ENCODE measurements at regions not wholly inside any gene's neighbourhood (a gene's known extent, or its start where the extent isn't known, plus 50 kb on each side); places are given as distances from the start of the nearest gene placed in this dataset.

- H4K20me1 ChIP-seq = no peaks in the 10 kb centered on the region; a peak in 1 of 22 replicates
- H3K9me3 ChIP-seq (replicated peaks in 1 of 11) = peaks cover 0 to under 1% (median 0%) of the 10 kb centered on the region in 11 experiments; a peak in 1 of 22 replicates
- no peak for TF ChIP-seq Cebpa-rat (IDR thresholded peaks at IDR 0.05)
- peaks cover 0 to 7% (median 0%) of the 10 kb centered on the region in 10 experiments; a peak in 4 of 20 replicates for H3K4me1 ChIP-seq
- no peak overlapping the region for H3K9ac ChIP-seq
- H3K27me3 ChIP-seq = no peaks in the 10 kb centered on the region
- H3K4me2 ChIP-seq = no peak overlapping the region
- no peak overlapping the region for H3K4me3 ChIP-seq
- peaks cover 0 to 8% (median 0%) of the 10 kb centered on the region in 11 experiments; a peak in 1 of 22 replicates for H3K36me3 ChIP-seq
- no peak overlapping the region for H3K27ac ChIP-seq
These were observed 50.9 kb downstream of the DISP1 start for GRCh38 chr1:222865718-222866117.

DNA sequence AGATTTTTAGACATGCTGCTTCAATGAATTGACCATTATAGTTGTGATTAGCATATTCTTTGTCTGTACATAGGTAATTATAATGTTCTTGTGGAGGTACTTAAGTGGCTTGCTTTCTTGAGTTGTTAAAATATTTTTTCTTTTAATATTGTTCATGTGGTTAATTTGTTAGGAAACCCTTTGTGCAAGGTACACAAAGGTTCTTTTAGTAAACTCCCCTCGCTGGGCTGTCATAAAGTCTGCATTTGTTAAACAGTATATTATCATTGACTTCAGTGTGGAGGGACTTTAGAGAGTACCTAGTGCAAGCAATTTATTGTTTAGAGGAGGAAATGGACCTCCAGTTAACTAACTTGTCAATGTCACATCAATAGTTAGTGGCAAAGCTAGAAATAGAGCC is 52.5 kb downstream of the DISP1 start:
- Histone ChIP-seq H3K4me2 (no peak overlapping the region), H3K27ac (no peak overlapping the region), H3K36me3 (peaks cover 0 to 7% (median 0%) of the 10 kb centered on the region in 11 experiments; a peak in 1 of 22 replicates), H3K4me1 (no peaks in the 10 kb centered on the region), H4K20me1 (no peaks in the 10 kb centered on the region; a peak in 1 of 22 replicates), H3K9me3 (replicated peaks in 1 of 11) (peaks cover 0 to 3% (median 0%) of the 10 kb centered on the region in 11 experiments; a peak in 1 of 22 replicates), H3K4me3 (no peak overlapping the region), H3K9ac (no peak overlapping the region), H3K27me3 (no peaks in the 10 kb centered on the region)
- no peak for TF ChIP-seq Cebpa-rat (IDR thresholded peaks at IDR 0.05)

DNA sequence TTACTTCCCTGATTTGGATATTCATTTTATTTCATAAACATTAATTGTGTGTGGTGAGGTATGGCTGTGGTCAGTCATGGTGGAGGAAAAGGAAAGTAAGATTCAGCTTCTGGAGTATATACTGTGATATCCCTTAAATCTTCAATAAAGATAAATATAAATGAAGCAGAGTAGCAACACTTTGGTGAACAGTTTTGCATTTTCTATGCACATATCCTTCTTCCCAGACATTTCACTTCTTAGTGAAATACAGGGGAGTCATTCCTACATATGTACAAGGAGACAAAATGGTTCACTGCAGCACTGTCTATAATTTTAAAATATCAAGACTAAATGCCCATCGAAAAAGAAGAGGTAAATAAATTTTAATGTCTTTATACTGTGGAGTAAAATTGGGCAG is 61.3 kb downstream of the DISP1 start:
- peaks cover 0 to 10% (median 0%) of the 10 kb centered on the region in 11 experiments; a peak in 4 of 22 replicates for H3K36me3 ChIP-seq
- H3K27ac ChIP-seq = no peak overlapping the region
- H3K9ac ChIP-seq = no peak overlapping the region
- H3K4me1 ChIP-seq = peaks cover 4 to 17% (median 13%) of the 10 kb centered on the region in 10 experiments; a peak in 18 of 20 replicates
- H3K4me3 ChIP-seq = no peak overlapping the region
- no peaks in the 10 kb centered on the region for H3K27me3 ChIP-seq
- no peaks in the 10 kb centered on the region; a peak in 1 of 22 replicates for H4K20me1 ChIP-seq
- H3K9me3 ChIP-seq (replicated peaks in 1 of 11) = peaks cover 0 to 18% (median 10%) of the 10 kb centered on the region in 11 experiments; a peak in 10 of 22 replicates
- no peak overlapping the region for H3K4me2 ChIP-seq
- no peak for TF ChIP-seq Cebpa-rat (IDR thresholded peaks at IDR 0.05)

DNA sequence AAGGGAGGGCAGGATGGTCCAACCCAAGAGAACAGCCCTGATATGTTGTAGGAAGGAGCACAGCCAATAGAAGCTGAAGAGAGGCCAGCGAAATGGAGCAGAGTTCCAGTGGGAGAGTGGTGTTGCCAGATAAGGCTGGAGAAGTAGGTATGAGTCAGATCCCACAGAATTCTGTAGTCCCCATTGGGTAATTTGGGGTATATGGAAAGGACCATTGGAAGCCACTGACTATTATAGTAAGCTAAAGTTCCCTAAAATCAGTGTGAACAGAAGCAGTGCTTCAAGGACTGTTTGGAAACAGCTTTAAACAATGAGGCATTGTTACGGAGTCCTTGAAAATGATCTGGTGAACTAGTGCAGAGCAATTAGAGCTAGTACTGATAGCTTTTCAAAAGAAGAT is 63.0 kb downstream of the DISP1 start:
- Histone ChIP-seq H3K9ac (no peak overlapping the region), H3K27me3 (no peaks in the 10 kb centered on the region)

GRCh38 chr1:222880587-222880986 is 65.7 kb downstream of the DISP1 start:
- Histone ChIP-seq H3K36me3 (peaks cover 0 to 10% (median 0%) of the 10 kb centered on the region in 11 experiments; a peak in 4 of 22 replicates), H3K4me3 (no peak overlapping the region), H4K20me1 (no peaks in the 10 kb centered on the region; a peak in 1 of 22 replicates), H3K9me3 (replicated peaks in 1 of 11) (peaks cover 0 to 21% (median 9%) of the 10 kb centered on the region in 11 experiments; a peak in 8 of 22 replicates), H3K4me1 (peaks cover 0 to 7% (median 6%) of the 10 kb centered on the region in 10 experiments; a peak in 9 of 20 replicates), H3K4me2 (peak overlapping the region in 7 of 11 experiments; percentile 10 to 29 (median 16); a peak in 7 of 22 replicates), H3K9ac (no peak overlapping the region), H3K27ac (no peak overlapping the region), H3K27me3 (no peaks in the 10 kb centered on the region)
- no peak for TF ChIP-seq Cebpa-rat (IDR thresholded peaks at IDR 0.05)

More for the DNA sequence above, 63.0 kb downstream of the DISP1 start:
- H3K36me3 ChIP-seq = peaks cover 0 to 10% (median 0%) of the 10 kb centered on the region in 11 experiments; a peak in 4 of 22 replicates
- H3K9me3 ChIP-seq (replicated peaks in 1 of 11) = peaks cover 0 to 21% (median 10%) of the 10 kb centered on the region in 11 experiments; a peak in 10 of 22 replicates
- H3K4me2 ChIP-seq = no peak overlapping the region
- H3K4me3 ChIP-seq = no peak overlapping the region
- H3K27ac ChIP-seq = no peak overlapping the region
- TF ChIP-seq Cebpa-rat (IDR thresholded peaks at IDR 0.05) = no peak
- H3K4me1 ChIP-seq = peaks cover 4 to 17% (median 13%) of the 10 kb centered on the region in 10 experiments; a peak in 18 of 20 replicates
- H4K20me1 ChIP-seq = no peaks in the 10 kb centered on the region; a peak in 1 of 22 replicates

GRCh38 chr1:222886194-222886854 is 71.5 kb downstream of the DISP1 start:
- H4K20me1 ChIP-seq = no peaks in the 10 kb centered on the region
- TF ChIP-seq Cebpa-rat (IDR thresholded peaks at IDR 0.05) = no peak
- peaks cover 0 to 2% (median 0%) of the 10 kb centered on the region in 11 experiments; a peak in 4 of 22 replicates for H3K9me3 ChIP-seq (replicated peaks in 1 of 11)
- H3K27ac ChIP-seq = no peak overlapping the region
- H3K27me3 ChIP-seq = no peaks in the 10 kb centered on the region
- peaks cover 0 to 4% (median 0%) of the 10 kb centered on the region in 11 experiments; a peak in 2 of 22 replicates for H3K36me3 ChIP-seq
- no peak overlapping the region for H3K4me3 ChIP-seq
- no peak overlapping the region for H3K9ac ChIP-seq
- no peak overlapping the region for H3K4me2 ChIP-seq
- H3K4me1 ChIP-seq = peaks cover 0 to 7% (median 0%) of the 10 kb centered on the region in 10 experiments; a peak in 3 of 20 replicates

- Histone ChIP-seq H3K36me3 (peaks cover 0 to 4% (median 0%) of the 10 kb centered on the region in 11 experiments; a peak in 1 of 22 replicates), H3K4me2 (no peak overlapping the region), H3K9me3 (replicated peaks in 1 of 11) (no peaks in the 10 kb centered on the region), H3K4me3 (no peak overlapping the region), H3K27ac (no peak overlapping the region), H4K20me1 (no peaks in the 10 kb centered on the region), H3K27me3 (no peaks in the 10 kb centered on the region), H3K4me1 (peaks cover 0 to 7% (median 0%) of the 10 kb centered on the region in 10 experiments; a peak in 3 of 20 replicates), H3K9ac (no peak overlapping the region)
- no peak for TF ChIP-seq Cebpa-rat (IDR thresholded peaks at IDR 0.05)
These were observed 72.1 kb downstream of the DISP1 start for GRCh38 chr1:222886878-222887351.

DNA sequence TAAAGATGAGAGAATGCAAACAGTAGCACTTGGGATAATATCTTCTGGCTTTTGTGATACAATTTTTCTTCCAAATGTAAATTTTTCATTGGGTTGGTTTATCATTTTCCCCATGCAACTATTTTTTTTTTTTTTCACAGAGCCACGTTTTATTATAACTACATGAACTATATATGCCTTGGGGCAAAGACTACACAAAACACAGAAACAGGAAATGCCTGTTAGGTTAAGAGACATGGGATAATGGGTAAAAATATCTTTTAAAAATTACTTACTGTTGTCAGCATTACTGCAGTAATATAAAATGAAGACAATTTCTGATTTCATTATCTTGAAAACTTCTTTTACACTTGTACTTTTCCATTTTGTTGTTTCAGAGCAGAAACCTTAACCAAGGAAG is 74.6 kb downstream of the DISP1 start:
- Histone ChIP-seq H4K20me1 (no peaks in the 10 kb centered on the region), H3K27me3 (no peaks in the 10 kb centered on the region), H3K27ac (no peak overlapping the region), H3K9me3 (replicated peaks in 1 of 11) (peaks cover 13 to 17% (median 14%) of the 10 kb centered on the region in 11 experiments), H3K36me3 (peaks cover 0 to 18% (median 12%) of the 10 kb centered on the region in 11 experiments; a peak in 17 of 22 replicates), H3K4me3 (no peak overlapping the region), H3K9ac (no peak overlapping the region), H3K4me1 (peaks cover 0 to 7% (median 0%) of the 10 kb centered on the region in 10 experiments; a peak in 3 of 20 replicates), H3K4me2 (no peak overlapping the region)
- no peak for TF ChIP-seq Cebpa-rat (IDR thresholded peaks at IDR 0.05)

DNA sequence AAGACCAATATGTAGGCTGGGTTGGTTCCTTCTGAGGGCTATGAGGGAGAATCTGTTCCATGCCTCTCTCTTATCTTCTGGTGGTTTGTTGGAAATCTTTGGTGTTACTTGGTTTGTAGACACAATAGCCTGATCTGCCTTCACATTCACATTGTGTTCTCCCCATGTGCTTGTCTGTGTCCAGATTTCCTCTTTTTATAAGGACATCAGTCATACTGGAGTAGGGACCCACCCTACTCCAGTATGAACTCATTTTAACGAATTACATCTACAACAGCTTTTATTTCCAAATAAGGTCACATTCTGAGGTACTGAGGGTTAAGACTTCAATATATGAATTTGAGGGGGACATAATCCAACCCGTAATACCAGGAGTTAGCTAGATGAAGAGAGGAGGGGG is 75.9 kb downstream of the DISP1 start:
- H3K4me3 ChIP-seq = no peak overlapping the region
- no peak overlapping the region for H3K9ac ChIP-seq
- no peaks in the 10 kb centered on the region for H3K27me3 ChIP-seq
- H4K20me1 ChIP-seq = no peaks in the 10 kb centered on the region
- peaks cover 16 to 20% (median 17%) of the 10 kb centered on the region in 11 experiments for H3K9me3 ChIP-seq (replicated peaks in 1 of 11)
- peaks cover 0 to 19% (median 12%) of the 10 kb centered on the region in 11 experiments; a peak in 17 of 22 replicates for H3K36me3 ChIP-seq
- H3K4me1 ChIP-seq = peaks cover 0 to 7% (median 0%) of the 10 kb centered on the region in 10 experiments; a peak in 3 of 20 replicates
- H3K27ac ChIP-seq = no peak overlapping the region
- no peak overlapping the region for H3K4me2 ChIP-seq
- no peak for TF ChIP-seq Cebpa-rat (IDR thresholded peaks at IDR 0.05)
